SK-N-SH (cell line): ENCODE measurements at regions not wholly inside any gene's neighbourhood (a gene's known extent, or its start where the extent isn't known, plus 50 kb on each side); places are given as distances from the start of the nearest gene placed in this dataset.

Experiments
- EP300 ChIP-seq, 2 experiments: IDR thresholded peaks; 2 replicates each; pipeline versions ENCODE4 v1.4.0 to v1.6.1; 2012; ENCODE audit warnings: borderline replicate concordance in 1 of 2, low read depth in 1 of 2, low read length in 1 of 2
- TF ChIP-seq, protein P1 (sequence below): fragments of 200-600 bp; sonication (generic); IDR thresholded peaks from 2 replicates; pipeline ENCODE4 v1.6.1; 2017; ENCODE audit warnings: antibody characterized with exemption, mild to moderate bottlenecking, moderate library complexity
- TF ChIP-seq, protein P2 (sequence below): IDR thresholded peaks from 2 replicates; pipeline ENCODE4 v1.4.0; 2012; ENCODE audit warnings: low read depth, borderline replicate concordance

DNA sequence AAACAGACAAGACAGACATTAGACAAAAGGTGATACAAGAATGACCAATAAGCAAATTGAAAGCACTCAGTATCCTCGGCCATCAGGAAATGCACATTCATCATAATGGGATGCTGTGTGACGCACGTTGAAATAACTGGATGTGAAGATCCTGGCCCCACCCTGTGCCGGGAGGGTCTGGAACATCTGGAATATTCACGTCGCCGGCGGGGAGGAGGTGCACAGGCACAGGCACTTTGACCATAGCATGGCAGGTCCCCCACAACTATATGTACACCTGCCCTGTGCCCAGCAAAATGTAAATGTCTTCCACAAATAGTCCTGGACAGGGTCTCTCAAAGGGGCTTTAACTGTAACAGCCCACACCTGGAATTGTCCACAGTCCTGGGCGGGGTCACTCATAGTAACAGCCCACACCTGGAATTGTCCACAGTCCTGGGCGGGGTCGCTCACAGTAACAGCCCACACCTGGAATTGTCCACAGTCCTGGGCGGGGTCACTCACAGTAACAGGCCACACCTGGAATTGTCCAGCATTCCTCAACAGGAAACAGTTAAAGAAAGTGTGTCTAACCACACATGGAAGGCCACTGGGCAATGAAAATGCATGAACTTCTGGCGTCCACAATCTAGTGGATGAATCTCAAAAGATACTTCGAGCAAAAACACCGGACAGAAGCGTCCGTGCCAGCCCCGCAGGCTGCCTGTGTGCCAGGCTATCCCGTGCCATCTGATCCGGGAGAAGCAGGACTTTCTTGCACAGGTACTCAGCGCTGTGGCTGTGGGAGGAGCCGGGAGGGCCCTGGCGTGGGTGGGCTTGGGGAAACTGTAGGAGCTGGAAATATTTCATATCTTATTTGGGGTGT lies 113.4 kb downstream of the RTP5 start:
- TF ChIP-seq, protein P1, sequence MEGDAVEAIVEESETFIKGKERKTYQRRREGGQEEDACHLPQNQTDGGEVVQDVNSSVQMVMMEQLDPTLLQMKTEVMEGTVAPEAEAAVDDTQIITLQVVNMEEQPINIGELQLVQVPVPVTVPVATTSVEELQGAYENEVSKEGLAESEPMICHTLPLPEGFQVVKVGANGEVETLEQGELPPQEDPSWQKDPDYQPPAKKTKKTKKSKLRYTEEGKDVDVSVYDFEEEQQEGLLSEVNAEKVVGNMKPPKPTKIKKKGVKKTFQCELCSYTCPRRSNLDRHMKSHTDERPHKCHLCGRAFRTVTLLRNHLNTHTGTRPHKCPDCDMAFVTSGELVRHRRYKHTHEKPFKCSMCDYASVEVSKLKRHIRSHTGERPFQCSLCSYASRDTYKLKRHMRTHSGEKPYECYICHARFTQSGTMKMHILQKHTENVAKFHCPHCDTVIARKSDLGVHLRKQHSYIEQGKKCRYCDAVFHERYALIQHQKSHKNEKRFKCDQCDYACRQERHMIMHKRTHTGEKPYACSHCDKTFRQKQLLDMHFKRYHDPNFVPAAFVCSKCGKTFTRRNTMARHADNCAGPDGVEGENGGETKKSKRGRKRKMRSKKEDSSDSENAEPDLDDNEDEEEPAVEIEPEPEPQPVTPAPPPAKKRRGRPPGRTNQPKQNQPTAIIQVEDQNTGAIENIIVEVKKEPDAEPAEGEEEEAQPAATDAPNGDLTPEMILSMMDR = no peak
- TF ChIP-seq EP300 (IDR thresholded peaks at IDR 0.05; ENCODE audit: borderline replicate concordance in 1 of 2, low read depth in 1 of 2, low read length in 1 of 2) = no peak
- TF ChIP-seq, protein P2, sequence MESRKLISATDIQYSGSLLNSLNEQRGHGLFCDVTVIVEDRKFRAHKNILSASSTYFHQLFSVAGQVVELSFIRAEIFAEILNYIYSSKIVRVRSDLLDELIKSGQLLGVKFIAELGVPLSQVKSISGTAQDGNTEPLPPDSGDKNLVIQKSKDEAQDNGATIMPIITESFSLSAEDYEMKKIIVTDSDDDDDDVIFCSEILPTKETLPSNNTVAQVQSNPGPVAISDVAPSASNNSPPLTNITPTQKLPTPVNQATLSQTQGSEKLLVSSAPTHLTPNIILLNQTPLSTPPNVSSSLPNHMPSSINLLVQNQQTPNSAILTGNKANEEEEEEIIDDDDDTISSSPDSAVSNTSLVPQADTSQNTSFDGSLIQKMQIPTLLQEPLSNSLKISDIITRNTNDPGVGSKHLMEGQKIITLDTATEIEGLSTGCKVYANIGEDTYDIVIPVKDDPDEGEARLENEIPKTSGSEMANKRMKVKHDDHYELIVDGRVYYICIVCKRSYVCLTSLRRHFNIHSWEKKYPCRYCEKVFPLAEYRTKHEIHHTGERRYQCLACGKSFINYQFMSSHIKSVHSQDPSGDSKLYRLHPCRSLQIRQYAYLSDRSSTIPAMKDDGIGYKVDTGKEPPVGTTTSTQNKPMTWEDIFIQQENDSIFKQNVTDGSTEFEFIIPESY = no peak
